ENCODE measurements at regions not wholly inside any gene's neighbourhood (a gene's known extent, or its start where the extent isn't known, plus 50 kb on each side); places are given as distances from the start of the nearest gene placed in this dataset.

DNA sequence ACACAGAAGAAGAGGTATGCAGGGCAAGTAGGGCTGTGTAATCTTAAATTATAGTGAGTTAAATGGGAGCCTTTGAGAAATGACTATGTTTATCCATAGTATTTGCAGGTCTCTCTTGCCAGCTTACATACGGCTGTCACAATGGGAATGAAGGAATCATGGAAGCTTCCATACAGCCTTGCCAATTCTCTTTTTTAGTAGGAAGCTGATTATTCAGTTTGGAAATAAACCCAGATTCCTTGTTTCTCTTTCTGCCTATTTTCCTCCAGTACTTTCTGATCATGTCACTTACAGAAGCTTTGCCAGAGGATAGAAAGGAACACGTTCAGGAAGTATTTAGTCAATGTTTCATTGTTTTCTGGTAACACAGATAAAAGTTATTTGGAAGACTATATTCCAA is 217.4 kb upstream of the DIO2 start:
- H3K4me1 ChIP-seq (ENCODE audit: low read depth, poor library complexity, severe bottlenecking), result no peaks in the 10 kb centered on the region
- H3K9ac ChIP-seq, result no peak overlapping the region
- H3K27me3 ChIP-seq (ENCODE audit: insufficient read depth, low read depth), result no peaks in the 10 kb centered on the region
- H3K27ac ChIP-seq, result no peak overlapping the region
- no peak overlapping the region for H3K4me3 ChIP-seq (IDR thresholded peaks at IDR 0.05; ENCODE audit: insufficient read depth, low read depth, low read length)
- H2AFZ ChIP-seq (ENCODE audit: low read depth), result no peak overlapping the region
- H3K36me3 ChIP-seq (ENCODE audit: insufficient read depth), result no peaks in the 10 kb centered on the region
- H4K20me1 ChIP-seq (ENCODE audit: insufficient read depth), result no peaks in the 10 kb centered on the region
- H3K4me2 ChIP-seq, result no peak overlapping the region
- TF ChIP-seq, protein P1, sequence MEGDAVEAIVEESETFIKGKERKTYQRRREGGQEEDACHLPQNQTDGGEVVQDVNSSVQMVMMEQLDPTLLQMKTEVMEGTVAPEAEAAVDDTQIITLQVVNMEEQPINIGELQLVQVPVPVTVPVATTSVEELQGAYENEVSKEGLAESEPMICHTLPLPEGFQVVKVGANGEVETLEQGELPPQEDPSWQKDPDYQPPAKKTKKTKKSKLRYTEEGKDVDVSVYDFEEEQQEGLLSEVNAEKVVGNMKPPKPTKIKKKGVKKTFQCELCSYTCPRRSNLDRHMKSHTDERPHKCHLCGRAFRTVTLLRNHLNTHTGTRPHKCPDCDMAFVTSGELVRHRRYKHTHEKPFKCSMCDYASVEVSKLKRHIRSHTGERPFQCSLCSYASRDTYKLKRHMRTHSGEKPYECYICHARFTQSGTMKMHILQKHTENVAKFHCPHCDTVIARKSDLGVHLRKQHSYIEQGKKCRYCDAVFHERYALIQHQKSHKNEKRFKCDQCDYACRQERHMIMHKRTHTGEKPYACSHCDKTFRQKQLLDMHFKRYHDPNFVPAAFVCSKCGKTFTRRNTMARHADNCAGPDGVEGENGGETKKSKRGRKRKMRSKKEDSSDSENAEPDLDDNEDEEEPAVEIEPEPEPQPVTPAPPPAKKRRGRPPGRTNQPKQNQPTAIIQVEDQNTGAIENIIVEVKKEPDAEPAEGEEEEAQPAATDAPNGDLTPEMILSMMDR (conservative IDR thresholded peaks at IDR 0.05; ENCODE audit: low read depth, low read length), result no peak
- H3K79me2 ChIP-seq (ENCODE audit: insufficient read depth, low read depth), result no peaks in the 10 kb centered on the region

DNA sequence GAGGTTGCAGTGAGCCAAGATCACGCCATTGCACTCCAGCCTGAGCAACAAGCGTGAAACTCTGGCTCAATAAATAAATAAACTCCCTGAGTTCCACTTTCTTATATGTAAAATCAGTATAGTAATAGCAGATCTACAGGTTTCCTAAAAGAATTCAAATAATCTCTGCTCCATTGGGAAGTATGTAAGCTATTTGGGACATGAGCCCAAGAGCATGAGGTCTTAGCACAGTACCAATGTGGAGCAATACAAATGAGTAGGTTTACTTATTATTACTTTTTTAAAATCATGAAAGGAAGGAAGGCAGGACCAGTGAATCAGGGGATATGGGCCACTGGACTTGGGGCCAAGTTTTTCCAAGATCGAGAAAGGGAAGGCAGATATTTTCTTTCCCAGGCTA is 216.9 kb upstream of the DIO2 start:
- H3K9ac ChIP-seq, result no peak overlapping the region
- H3K27me3 ChIP-seq (ENCODE audit: insufficient read depth, low read depth), result no peaks in the 10 kb centered on the region
- no peaks in the 10 kb centered on the region for H3K79me2 ChIP-seq (ENCODE audit: insufficient read depth, low read depth)
- no peaks in the 10 kb centered on the region for H4K20me1 ChIP-seq (ENCODE audit: insufficient read depth)
- TF ChIP-seq, protein P1 (conservative IDR thresholded peaks at IDR 0.05; ENCODE audit: low read depth, low read length), result no peak
- no peaks in the 10 kb centered on the region for H3K4me1 ChIP-seq (ENCODE audit: low read depth, poor library complexity, severe bottlenecking)
- H3K27ac ChIP-seq, result no peak overlapping the region
- no peak overlapping the region for H3K4me2 ChIP-seq
- no peak overlapping the region for H2AFZ ChIP-seq (ENCODE audit: low read depth)
- H3K4me3 ChIP-seq (IDR thresholded peaks at IDR 0.05; ENCODE audit: insufficient read depth, low read depth, low read length), result no peak overlapping the region
- no peaks in the 10 kb centered on the region for H3K36me3 ChIP-seq (ENCODE audit: insufficient read depth)

DNA sequence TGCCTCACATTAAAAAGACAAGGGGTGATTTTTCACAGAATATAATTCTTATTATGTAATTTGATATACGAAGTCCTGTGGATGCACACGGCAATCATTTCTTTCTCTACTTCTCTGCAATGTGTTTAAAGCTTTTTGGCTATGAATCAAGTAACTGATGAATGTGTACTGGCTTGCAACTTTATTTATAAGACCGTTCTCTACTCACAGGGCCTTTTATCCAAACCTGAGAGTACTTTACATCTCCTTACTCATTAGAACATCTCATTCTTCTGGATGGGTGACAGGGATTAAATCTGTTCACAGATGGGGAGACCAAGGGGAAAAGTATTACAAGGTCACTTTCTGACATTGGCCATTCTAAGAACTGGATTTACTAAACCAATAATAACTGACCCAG is 215.8 kb upstream of the DIO2 start:
- Histone ChIP-seq H3K79me2 (ENCODE audit: insufficient read depth, low read depth) (no peaks in the 10 kb centered on the region), H3K4me3 (IDR thresholded peaks at IDR 0.05; ENCODE audit: insufficient read depth, low read depth, low read length) (no peak overlapping the region), H3K4me1 (ENCODE audit: low read depth, poor library complexity, severe bottlenecking) (no peaks in the 10 kb centered on the region), H3K36me3 (ENCODE audit: insufficient read depth) (no peaks in the 10 kb centered on the region), H2AFZ (ENCODE audit: low read depth) (no peak overlapping the region), H3K9ac (no peak overlapping the region), H3K27ac (no peak overlapping the region), H3K4me2 (no peak overlapping the region), H3K27me3 (ENCODE audit: insufficient read depth, low read depth) (no peaks in the 10 kb centered on the region), H4K20me1 (ENCODE audit: insufficient read depth) (no peaks in the 10 kb centered on the region)
- TF ChIP-seq, protein P1 (conservative IDR thresholded peaks at IDR 0.05; ENCODE audit: low read depth, low read length), result no peak

DNA sequence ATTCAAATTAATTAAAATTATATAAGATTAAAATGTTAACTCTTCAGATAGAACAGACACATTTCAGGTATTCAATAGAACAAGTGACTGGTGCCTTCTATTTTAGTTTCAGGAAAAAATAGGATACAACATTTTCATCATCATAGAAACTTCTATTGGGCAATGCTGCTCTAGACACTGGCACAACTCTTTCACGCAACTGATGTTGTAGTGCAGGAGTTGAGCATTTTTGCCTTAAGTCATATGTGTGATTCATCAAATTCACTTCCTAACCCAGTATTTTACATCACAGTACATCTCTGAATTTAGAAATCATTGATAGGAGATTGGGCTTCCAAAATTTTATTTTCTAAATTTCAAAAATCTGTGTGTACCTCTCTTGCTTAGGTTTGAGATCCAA is 215.4 kb upstream of the DIO2 start:
- Histone ChIP-seq H3K9ac (no peak overlapping the region), H3K36me3 (ENCODE audit: insufficient read depth) (no peaks in the 10 kb centered on the region), H3K4me2 (no peak overlapping the region), H4K20me1 (ENCODE audit: insufficient read depth) (no peaks in the 10 kb centered on the region), H3K4me3 (IDR thresholded peaks at IDR 0.05; ENCODE audit: insufficient read depth, low read depth, low read length) (no peak overlapping the region), H3K27ac (no peak overlapping the region), H3K4me1 (ENCODE audit: low read depth, poor library complexity, severe bottlenecking) (no peaks in the 10 kb centered on the region), H3K79me2 (ENCODE audit: insufficient read depth, low read depth) (no peaks in the 10 kb centered on the region), H2AFZ (ENCODE audit: low read depth) (no peak overlapping the region), H3K27me3 (ENCODE audit: insufficient read depth, low read depth) (no peaks in the 10 kb centered on the region)
- TF ChIP-seq, protein P1 (conservative IDR thresholded peaks at IDR 0.05; ENCODE audit: low read depth, low read length), result no peak

DNA sequence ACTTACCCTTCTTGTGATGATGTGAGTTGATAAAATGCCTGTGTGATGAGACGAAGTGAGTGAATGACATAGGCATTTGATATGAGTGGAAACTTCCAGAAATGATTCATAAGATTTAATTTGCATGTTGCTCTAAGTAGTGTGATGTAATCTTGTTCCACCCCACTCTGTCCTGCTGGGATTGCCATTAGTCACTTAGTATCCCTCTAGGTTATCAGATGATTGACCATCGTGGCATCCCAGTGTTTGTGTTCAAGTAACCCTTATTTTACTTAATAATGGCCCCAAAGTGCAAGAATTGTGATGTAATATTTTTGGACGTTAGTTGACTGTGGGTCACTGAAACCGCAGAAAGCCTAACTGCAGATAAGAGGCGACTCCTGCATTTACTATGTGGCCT is 214.4 kb upstream of the DIO2 start:
- no peak overlapping the region for H3K4me3 ChIP-seq (IDR thresholded peaks at IDR 0.05; ENCODE audit: insufficient read depth, low read depth, low read length)
- H3K27ac ChIP-seq, result no peak overlapping the region
- TF ChIP-seq, protein P1 (conservative IDR thresholded peaks at IDR 0.05; ENCODE audit: low read depth, low read length), result no peak
- no peaks in the 10 kb centered on the region for H4K20me1 ChIP-seq (ENCODE audit: insufficient read depth)
- no peaks in the 10 kb centered on the region for H3K79me2 ChIP-seq (ENCODE audit: insufficient read depth, low read depth)
- H3K4me2 ChIP-seq, result no peak overlapping the region
- no peaks in the 10 kb centered on the region for H3K36me3 ChIP-seq (ENCODE audit: insufficient read depth)
- H2AFZ ChIP-seq (ENCODE audit: low read depth), result no peak overlapping the region
- no peak overlapping the region for H3K9ac ChIP-seq
- H3K27me3 ChIP-seq (ENCODE audit: insufficient read depth, low read depth), result no peaks in the 10 kb centered on the region
- H3K4me1 ChIP-seq (ENCODE audit: low read depth, poor library complexity, severe bottlenecking), result no peaks in the 10 kb centered on the region
